GM12878 (cell line): ENCODE measurements at regions not wholly inside any gene's neighbourhood (a gene's known extent, or its start where the extent isn't known, plus 50 kb on each side); places are given as distances from the start of the nearest gene placed in this dataset.
A peak's percentile ranks its signal among the peaks of the same experiment; 100 is the strongest.

Experiments
- ATAC-seq: fragments of 200-7000 bp; cut with Tn5 transposase; 3 replicates; pipeline ENCODE4 v1.9.1; 2020; ENCODE audit warnings: mild to moderate bottlenecking, moderate library complexity
- BruUV-seq: library from RNA; stranded (reverse); fragments of 400-500 nt; replicated peaks from 2 replicates; lab custom pipeline; 2021; lab: Mats Ljungman, UMichigan
- CTCF ChIA-PET: fragments of 300-600 bp; sonication (Branson Sonifier 250); formaldehyde crosslinking; extraction: SDS; loops from one replicate; lab custom pipeline; 2021; ENCODE audit warnings: inconsistent platforms; lab: Yijun Ruan, JAX
- POLR2A ChIA-PET: fragments of 350-600 bp; formaldehyde crosslinking; extraction: SDS; loops from one replicate; lab custom pipeline; 2021; ENCODE audit warnings: inconsistent platforms; lab: Charles Lee
- RAD21 ChIA-PET: fragments of 300-600 bp; sonication (Branson Sonifier 250); formaldehyde crosslinking; loops from one replicate; lab custom pipeline; 2023; ENCODE audit warnings: antibody characterized with exemption; ENCODE audit not compliant: unreplicated experiment; lab: Charles Lee
- SMC1A ChIA-PET: fragments of 300-600 bp; sonication (Branson Sonifier 250); formaldehyde crosslinking; loops from one replicate; lab custom pipeline; 2023; ENCODE audit not compliant: unreplicated experiment, uncharacterized antibody; lab: Charles Lee
- DNase-seq: peaks from one replicate; pipeline ENCODE4 v3.0.0-alpha.2; 2011; ENCODE audit warnings: low read depth, low spot score
- FAIRE-seq: peaks from 3 replicates; lab custom pipeline; 2011; peaks lifted over from hg19 to GRCh38; lab: Jason Lieb, UNC
- H2AFZ ChIP-seq: 2 replicates; pipeline ENCODE4 v1.6.0; 2011; ENCODE audit warnings: low read depth, low read length, control low read depth; ENCODE audit not compliant: control insufficient read depth
- H3K27ac ChIP-seq: 2 replicates; pipeline ENCODE4 v1.5.1; 2011; ENCODE audit warnings: control low read depth; ENCODE audit not compliant: control insufficient read depth, insufficient read depth
- H3K27me3 ChIP-seq, 2 experiments: replicated peaks in 1 of 2; 2 replicates each; pipeline versions ENCODE4 v1.6.0 to v1.6.1; 2011; ENCODE audit warnings: low read length in 1 of 2; ENCODE audit not compliant: control insufficient read depth in 2 of 2, insufficient read depth in 2 of 2
- H3K36me3 ChIP-seq, 2 experiments: 2 replicates each; pipeline ENCODE4 v1.5.1; 2011; ENCODE audit warnings: low read length in 1 of 2; ENCODE audit not compliant: control insufficient read depth in 2 of 2, insufficient read depth in 2 of 2
- H3K4me1 ChIP-seq: 2 replicates; pipeline ENCODE4 v1.6.1; 2011; ENCODE audit warnings: mild to moderate bottlenecking, low read length, moderate library complexity, mixed read lengths; ENCODE audit not compliant: control insufficient read depth, insufficient read depth
- H3K4me2 ChIP-seq: 2 replicates; pipeline ENCODE4 v1.6.0; 2011; ENCODE audit warnings: control low read depth; ENCODE audit not compliant: control insufficient read depth, insufficient read depth
- H3K4me3 ChIP-seq: fragments of 200-600 bp; sonication (generic); 2 replicates; pipeline ENCODE4 v1.5.1; 2016
- H3K79me2 ChIP-seq: 2 replicates; pipeline ENCODE4 v1.6.0; 2011; ENCODE audit warnings: low read length; ENCODE audit not compliant: control insufficient read depth, insufficient read depth
- H3K9ac ChIP-seq: 2 replicates; pipeline ENCODE4 v1.8.0; 2011; ENCODE audit warnings: low read length, control low read depth, mixed read lengths; ENCODE audit not compliant: control insufficient read depth, insufficient read depth
- H3K9me3 ChIP-seq: replicated peaks from 3 replicates; pipeline ENCODE4 v1.5.1; 2011; ENCODE audit warnings: mild to moderate bottlenecking, low read length; ENCODE audit not compliant: control insufficient read depth, insufficient read depth
- H4K20me1 ChIP-seq: 2 replicates; pipeline ENCODE4 v1.6.0; 2011; ENCODE audit not compliant: control insufficient read depth, insufficient read depth
- BCL3 ChIP-seq: IDR thresholded peaks from 2 replicates; pipeline ENCODE4 v1.6.1; 2011; ENCODE audit warnings: borderline replicate concordance, low read depth, mild to moderate bottlenecking, moderate library complexity, low read length; ENCODE audit not compliant: insufficient read depth, poor library complexity, severe bottlenecking
- CBX5 ChIP-seq: sonication (generic); IDR thresholded peaks from 2 replicates; pipeline ENCODE4 v1.6.1; 2016; ENCODE audit warnings: low read depth, moderate library complexity, mild to moderate bottlenecking, inconsistent platforms
- CEBPB ChIP-seq, 2 experiments: fragments of 150-350 bp in 1 of 2; IDR thresholded peaks; 2 replicates each; pipeline ENCODE4 v1.6.1; 2012 to 2014; ENCODE audit warnings: low read depth in 2 of 2, low read length in 2 of 2, borderline replicate concordance in 1 of 2, inconsistent platforms in 1 of 2
- DPF2 ChIP-seq: fragments of 450-650 bp; IDR thresholded peaks from 2 replicates; pipeline ENCODE4 v1.6.1; 2017; ENCODE audit warnings: mild to moderate bottlenecking
- E2F8 ChIP-seq: fragments of 450-650 bp; IDR thresholded peaks from 2 replicates; pipeline ENCODE4 v1.6.1; 2018; ENCODE audit warnings: mild to moderate bottlenecking, low read depth, moderate library complexity; ENCODE audit not compliant: partially characterized antibody
- FOS ChIP-seq: IDR thresholded peaks from 3 replicates; pipeline ENCODE4 v1.6.1; 2011; ENCODE audit warnings: borderline replicate concordance; ENCODE audit not compliant: insufficient read length; ENCODE audit errors: extremely low read depth
- MYC ChIP-seq: IDR thresholded peaks from 2 replicates; pipeline ENCODE4 v1.6.1; 2011; ENCODE audit warnings: mild to moderate bottlenecking, low read length, moderate library complexity, inconsistent platforms; ENCODE audit not compliant: insufficient read depth, insufficient replicate concordance, insufficient read length, severe bottlenecking
- NFYA ChIP-seq: IDR thresholded peaks from 2 replicates; pipeline ENCODE4 v1.6.1; 2011; ENCODE audit warnings: low read depth, mild to moderate bottlenecking, low read length, improper control_type of control experiment, borderline replicate concordance
- NR2C2 ChIP-seq: IDR thresholded peaks from 2 replicates; pipeline ENCODE4 v1.6.1; 2011; ENCODE audit warnings: borderline replicate concordance, low read depth; ENCODE audit not compliant: control insufficient read depth, insufficient read length
- RAD21 ChIP-seq: IDR thresholded peaks from 2 replicates; pipeline ENCODE4 v1.6.1; 2011; ENCODE audit warnings: mild to moderate bottlenecking, low read depth, low read length, moderate library complexity; ENCODE audit not compliant: insufficient read depth
- RAD51 ChIP-seq: fragments of 450-650 bp; IDR thresholded peaks from 2 replicates; pipeline ENCODE4 v1.6.1; 2016; ENCODE audit warnings: moderate library complexity, mild to moderate bottlenecking, inconsistent platforms
- RB1 ChIP-seq: fragments of 450-650 bp; formaldehyde crosslinking; IDR thresholded peaks from 2 replicates; pipeline ENCODE4 v1.6.1; 2017; ENCODE audit warnings: mild to moderate bottlenecking, borderline replicate concordance
- RUNX3 ChIP-seq: IDR thresholded peaks from 2 replicates; pipeline ENCODE4 v1.6.1; 2012; ENCODE audit warnings: low read length, inconsistent platforms
- SPI1 ChIP-seq: IDR thresholded peaks from 2 replicates; pipeline ENCODE4 v1.6.1; 2011; ENCODE audit warnings: low read depth, mild to moderate bottlenecking, low read length, moderate library complexity, borderline replicate concordance; ENCODE audit not compliant: insufficient read depth
- SREBF1 ChIP-seq: IDR thresholded peaks from 2 replicates; pipeline ENCODE4 v1.6.1; 2012; ENCODE audit warnings: mild to moderate bottlenecking, low read length
- TCF12 ChIP-seq: IDR thresholded peaks from 2 replicates; pipeline ENCODE4 v1.6.1; 2011; ENCODE audit warnings: low read depth, mild to moderate bottlenecking, low read length
- ZNF384 ChIP-seq: IDR thresholded peaks from 2 replicates; pipeline ENCODE4 v1.6.1; 2012; ENCODE audit warnings: low read depth, mild to moderate bottlenecking, low read length, improper control_type of control experiment, borderline replicate concordance
- WGBS: methylation state at CpG from one replicate; pipeline ENCODE4 v1.1.6; 2016; ENCODE audit warnings: low lambda C conversion rate; ENCODE audit not compliant: insufficient replicate concordance, insufficient coverage; ENCODE audit errors: missing lambda C conversion rate; 5-methylcytosine and 5-hydroxymethylcytosine counted together
- in situ Hi-C: fragments of 300-500 bp; cut with MboI; formaldehyde crosslinking; loops from 9 replicates; pipeline ENCODE4 v1.14.3; 2018; ENCODE audit warnings: mixed read lengths
- intact Hi-C: fragments of 100-400 bp; cut with micrococcal nuclease; formaldehyde crosslinking; loops from one replicate; pipeline ENCODE4 v1.14.2; 2022; ENCODE audit not compliant: unreplicated experiment
- TF ChIP-seq, protein P1 (sequence below): IDR thresholded peaks from 2 replicates; pipeline ENCODE4 v1.6.1; 2011; ENCODE audit warnings: low read depth, low read length, improper control_type of control experiment, borderline replicate concordance

DNA sequence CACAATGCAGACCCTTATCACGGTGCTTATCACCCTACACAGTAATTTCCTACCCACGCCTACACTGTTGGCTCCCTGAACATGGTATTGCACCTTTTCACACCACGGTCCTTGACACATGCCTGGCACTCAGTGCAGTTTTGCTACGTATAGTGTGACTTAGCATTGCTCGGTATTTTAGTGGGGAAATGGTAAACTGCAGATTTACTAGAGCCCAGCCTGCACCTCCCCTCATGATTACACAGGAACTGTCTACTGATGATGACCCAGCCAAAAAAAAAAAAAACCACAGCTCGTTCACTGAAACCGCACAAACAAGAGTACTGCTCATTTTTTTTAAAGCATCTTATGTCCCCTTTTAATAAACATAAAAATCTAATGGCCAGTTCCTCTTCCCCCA, 124.2 kb upstream of the ZNF746 start:
- H3K9me3 ChIP-seq, result no peaks in the 10 kb centered on the region
- peak overlapping the region; percentile 65 for H3K27ac ChIP-seq
- ChIA-PET SMC1A (interaction anchor here (1.0 to 3.4 kb wide), 2 partner anchors 22 to 82 kb away, joined by 3 to 17 read pairs; no protein-coding TSS in a partner anchor), RAD21 (interaction anchor here (1.0 kb wide), 1 partner anchor 86 kb away, joined by 3 read pairs; no protein-coding TSS in a partner anchor), CTCF (interaction anchor here (0.6 to 2.4 kb wide), 4 partner anchors 16 to 360 kb away, joined by 3 to 11 read pairs (median 4); partner anchors contain the start of gene ZNF783), POLR2A (interaction anchor here (0.6 to 0.8 kb wide), 2 partner anchors 16 to 495 kb away, joined by 3 read pairs; partner anchors contain the start of gene ZNF425)
- no TSS peak for BruUV-seq
- H4K20me1 ChIP-seq, result peaks cover 3% of the 10 kb centered on the region
- peaks cover 41% of the 10 kb centered on the region for H3K79me2 ChIP-seq
- peak overlapping the region; percentile 99; the same call in 1 of the 2 replicates for H3K4me3 ChIP-seq
- intact Hi-C loops, result loop anchor here (5.0 kb wide), 1 partner anchor 474 kb away; the partner anchor contains the start of gene ZNF398
- H3K4me1 ChIP-seq, result peaks cover 24% of the 10 kb centered on the region
- peaks cover 0 to 3% of the 10 kb centered on the region in 2 experiments; a peak in 2 of 4 replicates for H3K27me3 ChIP-seq
- H3K4me2 ChIP-seq, result peak overlapping the region; percentile 83
- peak; percentile 29 for ATAC-seq
- no peak overlapping the region for H2AFZ ChIP-seq
- peak; percentile 56 for FAIRE-seq
- WGBS, result 9% methylated on average over 7 of the region's 7 CpGs
- in situ Hi-C loops, result no loop called here
- peaks cover 14 to 17% of the 10 kb centered on the region in 2 experiments for H3K36me3 ChIP-seq
- no peak for DNase-seq
- peak overlapping the region; percentile 85 for H3K9ac ChIP-seq
- TF ChIP-seq RB1 (no peak), CBX5 (no peak), RUNX3 (peak; percentile 92), RAD51 (no peak), SREBF1 (no peak), NR2C2 (no peak), DPF2 (no peak), CEBPB (IDR thresholded peaks at IDR 0.05; ENCODE audit: borderline replicate concordance in 1 of 2, low read depth in 2 of 2, low read length in 2 of 2) (no peak), E2F8 (no peak), BCL3 (no peak), TCF12 (no peak), ZNF384 (peak; percentile 93), SPI1 (0 out of 2 replicates have a peak, but pooled peaks have one; percentile 9), NFYA (no peak), RAD21 (no peak), MYC (no peak), FOS (no peak)
- TF ChIP-seq, protein P1, sequence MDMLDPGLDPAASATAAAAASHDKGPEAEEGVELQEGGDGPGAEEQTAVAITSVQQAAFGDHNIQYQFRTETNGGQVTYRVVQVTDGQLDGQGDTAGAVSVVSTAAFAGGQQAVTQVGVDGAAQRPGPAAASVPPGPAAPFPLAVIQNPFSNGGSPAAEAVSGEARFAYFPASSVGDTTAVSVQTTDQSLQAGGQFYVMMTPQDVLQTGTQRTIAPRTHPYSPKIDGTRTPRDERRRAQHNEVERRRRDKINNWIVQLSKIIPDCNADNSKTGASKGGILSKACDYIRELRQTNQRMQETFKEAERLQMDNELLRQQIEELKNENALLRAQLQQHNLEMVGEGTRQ, result no peak
